ENCODE measurements at regions not wholly inside any gene's neighbourhood (a gene's known extent, or its start where the extent isn't known, plus 50 kb on each side); places are given as distances from the start of the nearest gene placed in this dataset.
A peak's percentile ranks its signal among the peaks of the same experiment; 100 is the strongest.

- DNase-seq: no peak
These were observed 49.7 kb downstream of the CYRIA start for GRCh38 chr2:16615687-16616615.

- DNase-seq: no peak
These were observed 50.4 kb downstream of the CYRIA start for GRCh38 chr2:16615246-16615645.

- no peak for DNase-seq
These were observed 51.2 kb downstream of the CYRIA start for GRCh38 chr2:16614314-16614860.

- peak; percentile 57 for DNase-seq
These were observed 52.1 kb downstream of the CYRIA start for GRCh38 chr2:16613539-16614011.

GRCh38 chr2:16612490-16612889 lies 53.1 kb downstream of the CYRIA start:
- no peak for DNase-seq

GRCh38 chr2:16609786-16610185 lies 55.8 kb downstream of the CYRIA start:
- no peak for DNase-seq

GRCh38 chr2:16608661-16609643 lies 56.7 kb downstream of the CYRIA start:
- peak; percentile 72 for DNase-seq

- DNase-seq: no peak
These were observed 58.3 kb downstream of the CYRIA start for GRCh38 chr2:16607301-16607700.

- DNase-seq: no peak
These were observed 61.4 kb downstream of the CYRIA start for GRCh38 chr2:16604236-16604635.

GRCh38 chr2:16591370-16591933 lies 74.2 kb downstream of the CYRIA start:
- no peak for DNase-seq

GRCh38 chr2:16589465-16589864 lies 76.2 kb downstream of the CYRIA start:
- no peak for DNase-seq

- no peak for DNase-seq
These were observed 77.1 kb downstream of the CYRIA start for GRCh38 chr2:16588565-16588964.

- DNase-seq: no peak
These were observed 78.0 kb downstream of the CYRIA start for GRCh38 chr2:16587601-16588000.

GRCh38 chr2:16584824-16585540 lies 80.7 kb downstream of the CYRIA start:
- no peak for DNase-seq

GRCh38 chr2:16584084-16584483 lies 81.5 kb downstream of the CYRIA start:
- DNase-seq: no peak

GRCh38 chr2:16581241-16581640 lies 84.4 kb downstream of the CYRIA start:
- no peak for DNase-seq

- DNase-seq: no peak
These were observed 87.6 kb downstream of the CYRIA start for GRCh38 chr2:16578081-16578480.

- DNase-seq: no peak
These were observed 95.1 kb downstream of the CYRIA start for GRCh38 chr2:16570516-16570915.

GRCh38 chr2:16568998-16569784 lies 96.4 kb downstream of the CYRIA start:
- DNase-seq: no peak

GRCh38 chr2:16566701-16567100 lies 98.9 kb downstream of the CYRIA start:
- DNase-seq: no peak

GRCh38 chr2:16565481-16565880 lies 100.2 kb downstream of the CYRIA start:
- no peak for DNase-seq

Data from hindlimb muscle (tissue), 1 donor.